Loucy (cell line): ENCODE measurements at regions not wholly inside any gene's neighbourhood (a gene's known extent, or its start where the extent isn't known, plus 50 kb on each side); places are given as distances from the start of the nearest gene placed in this dataset.

Source experiments
- H2AFZ ChIP-seq: fragments of 200-600 bp; sonication (generic); 2 replicates; pipeline ENCODE4 v1.6.0; 2016; ENCODE audit warnings: antibody characterized with exemption, mild to moderate bottlenecking, low read length, moderate library complexity
- H3F3A ChIP-seq: fragments of 200-600 bp; 2 replicates; pipeline ENCODE4 v1.6.0; 2016; ENCODE audit warnings: antibody characterized with exemption, low read depth, mild to moderate bottlenecking
- H3K27me3 ChIP-seq: fragments of 200-600 bp; sonication (generic); 2 replicates; pipeline ENCODE4 v1.6.1; 2014; ENCODE audit warnings: low read length, mild to moderate bottlenecking; ENCODE audit not compliant: insufficient read depth, poor library complexity, severe bottlenecking
- H3K36me3 ChIP-seq: fragments of 200-600 bp; sonication (generic); 2 replicates; pipeline ENCODE4 v1.6.1; 2016; ENCODE audit warnings: low read length; ENCODE audit not compliant: insufficient read depth
- H3K4me1 ChIP-seq: fragments of 200-600 bp; sonication (generic); 2 replicates; pipeline ENCODE4 v1.5.1; 2014; ENCODE audit warnings: low read length, mild to moderate bottlenecking; ENCODE audit not compliant: insufficient read depth, poor library complexity, severe bottlenecking
- H3K4me2 ChIP-seq: fragments of 200-600 bp; sonication (generic); 2 replicates; pipeline ENCODE4 v1.6.0; 2014; ENCODE audit warnings: antibody characterized with exemption, low read length, low read depth, mild to moderate bottlenecking; ENCODE audit not compliant: poor library complexity, severe bottlenecking
- H3K4me3 ChIP-seq: fragments of 200-600 bp; sonication (generic); 2 replicates; pipeline ENCODE4 v1.5.1; 2014; ENCODE audit warnings: low read length, mild to moderate bottlenecking, mixed read lengths; ENCODE audit not compliant: poor library complexity, severe bottlenecking
- H3K79me2 ChIP-seq: fragments of 200-600 bp; sonication (generic); 2 replicates; pipeline ENCODE4 v1.6.1; 2014; ENCODE audit warnings: low read length; ENCODE audit not compliant: insufficient read depth
- H3K9ac ChIP-seq: fragments of 200-600 bp; sonication (generic); 2 replicates; pipeline ENCODE4 v1.6.0; 2014; ENCODE audit warnings: mild to moderate bottlenecking, low read depth, low read length, moderate library complexity; ENCODE audit not compliant: poor library complexity, severe bottlenecking
- H3K9me2 ChIP-seq: fragments of 200-600 bp; sonication (generic); replicated peaks from 2 replicates; pipeline ENCODE4 v1.6.1; 2016; ENCODE audit warnings: low read depth, low read length, mixed read lengths
- H3K9me3 ChIP-seq: fragments of 200-600 bp; sonication (generic); 2 replicates; pipeline ENCODE4 v1.6.1; 2014; ENCODE audit warnings: mild to moderate bottlenecking, antibody characterized with exemption, low read length, low read depth; ENCODE audit not compliant: insufficient read depth
- H4K20me1 ChIP-seq: fragments of 200-600 bp; sonication (generic); 2 replicates; pipeline ENCODE4 v1.6.0; 2014; ENCODE audit warnings: antibody characterized with exemption, low read length, mild to moderate bottlenecking; ENCODE audit not compliant: insufficient read depth, poor library complexity, severe bottlenecking
- EZH2phosphoT487 ChIP-seq: fragments of 200-600 bp; IDR thresholded peaks from 2 replicates; pipeline ENCODE4 v1.6.1; 2018; ENCODE audit warnings: antibody characterized with exemption, mild to moderate bottlenecking, moderate library complexity, borderline replicate concordance
- TF ChIP-seq, protein P1 (sequence below): fragments of 200-600 bp; sonication (generic); conservative IDR thresholded peaks from 2 replicates; pipeline ENCODE4 v1.5.1; 2014; ENCODE audit warnings: mild to moderate bottlenecking, antibody characterized with exemption, low read length

DNA sequence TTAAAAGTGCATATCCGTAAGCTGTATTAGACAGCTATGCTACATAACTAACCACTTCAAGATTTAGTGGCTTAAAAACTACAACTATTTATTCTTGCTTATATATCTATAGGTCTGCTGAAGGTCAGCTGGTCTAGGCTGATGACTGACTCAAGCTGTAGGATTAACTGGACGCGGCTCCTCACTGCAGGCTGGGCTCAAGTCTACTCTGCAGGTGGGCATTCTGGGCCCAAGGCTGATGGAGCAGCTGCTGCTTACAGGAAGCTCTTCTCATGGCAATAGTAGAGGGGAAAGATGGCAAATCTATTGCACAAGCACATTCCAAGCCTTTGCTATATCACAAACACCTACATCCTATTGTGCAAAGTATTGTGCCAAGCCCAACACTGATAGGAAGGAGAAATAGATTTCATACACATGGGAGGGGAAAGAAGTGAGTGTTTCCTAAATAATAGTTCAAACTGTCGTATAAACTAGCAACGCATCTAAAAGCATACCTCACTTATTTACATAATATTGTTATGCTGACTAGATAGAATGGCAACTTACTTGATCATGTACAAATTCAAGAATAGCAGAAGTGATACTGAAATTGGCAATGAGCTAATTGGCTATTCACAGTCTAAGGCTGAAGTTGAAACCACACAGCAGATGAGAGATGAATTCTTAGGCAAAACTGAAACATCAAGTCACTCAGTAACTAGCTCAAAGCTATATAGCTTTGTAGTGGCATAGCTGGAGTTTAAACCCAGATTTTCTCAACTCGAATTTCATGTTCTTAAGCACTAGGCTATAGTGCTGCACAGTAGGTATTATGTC is 263.8 kb downstream of the NKX6-1 start:
- TF ChIP-seq EZH2phosphoT487 = no peak
- TF ChIP-seq, protein P1, sequence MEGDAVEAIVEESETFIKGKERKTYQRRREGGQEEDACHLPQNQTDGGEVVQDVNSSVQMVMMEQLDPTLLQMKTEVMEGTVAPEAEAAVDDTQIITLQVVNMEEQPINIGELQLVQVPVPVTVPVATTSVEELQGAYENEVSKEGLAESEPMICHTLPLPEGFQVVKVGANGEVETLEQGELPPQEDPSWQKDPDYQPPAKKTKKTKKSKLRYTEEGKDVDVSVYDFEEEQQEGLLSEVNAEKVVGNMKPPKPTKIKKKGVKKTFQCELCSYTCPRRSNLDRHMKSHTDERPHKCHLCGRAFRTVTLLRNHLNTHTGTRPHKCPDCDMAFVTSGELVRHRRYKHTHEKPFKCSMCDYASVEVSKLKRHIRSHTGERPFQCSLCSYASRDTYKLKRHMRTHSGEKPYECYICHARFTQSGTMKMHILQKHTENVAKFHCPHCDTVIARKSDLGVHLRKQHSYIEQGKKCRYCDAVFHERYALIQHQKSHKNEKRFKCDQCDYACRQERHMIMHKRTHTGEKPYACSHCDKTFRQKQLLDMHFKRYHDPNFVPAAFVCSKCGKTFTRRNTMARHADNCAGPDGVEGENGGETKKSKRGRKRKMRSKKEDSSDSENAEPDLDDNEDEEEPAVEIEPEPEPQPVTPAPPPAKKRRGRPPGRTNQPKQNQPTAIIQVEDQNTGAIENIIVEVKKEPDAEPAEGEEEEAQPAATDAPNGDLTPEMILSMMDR = no peak
- Histone ChIP-seq H3K4me3 (no peak overlapping the region), H3K27me3 (no peaks in the 10 kb centered on the region), H3F3A (no peaks in the 10 kb centered on the region), H3K36me3 (no peaks in the 10 kb centered on the region), H3K79me2 (no peaks in the 10 kb centered on the region), H2AFZ (no peak overlapping the region), H3K4me1 (no peaks in the 10 kb centered on the region), H3K9me3 (no peaks in the 10 kb centered on the region), H4K20me1 (no peaks in the 10 kb centered on the region), H3K9me2 (no peaks in the 10 kb centered on the region), H3K9ac (no peak overlapping the region), H3K4me2 (no peak overlapping the region)

GRCh38 chr4:84232309-84233095 is 266.6 kb downstream of the NKX6-1 start:
- H3K27me3 ChIP-seq = no peaks in the 10 kb centered on the region
- no peak overlapping the region for H2AFZ ChIP-seq
- no peaks in the 10 kb centered on the region for H3K4me1 ChIP-seq
- no peaks in the 10 kb centered on the region for H3K9me3 ChIP-seq
- H4K20me1 ChIP-seq = no peaks in the 10 kb centered on the region
- H3K4me2 ChIP-seq = no peak overlapping the region
- H3K36me3 ChIP-seq = no peaks in the 10 kb centered on the region
- no peak overlapping the region for H3K9ac ChIP-seq
- H3K79me2 ChIP-seq = no peaks in the 10 kb centered on the region
- no peaks in the 10 kb centered on the region for H3F3A ChIP-seq
- H3K4me3 ChIP-seq = no peak overlapping the region
- TF ChIP-seq EZH2phosphoT487 = no peak
- TF ChIP-seq, protein P1 = no peak
- no peaks in the 10 kb centered on the region for H3K9me2 ChIP-seq

DNA sequence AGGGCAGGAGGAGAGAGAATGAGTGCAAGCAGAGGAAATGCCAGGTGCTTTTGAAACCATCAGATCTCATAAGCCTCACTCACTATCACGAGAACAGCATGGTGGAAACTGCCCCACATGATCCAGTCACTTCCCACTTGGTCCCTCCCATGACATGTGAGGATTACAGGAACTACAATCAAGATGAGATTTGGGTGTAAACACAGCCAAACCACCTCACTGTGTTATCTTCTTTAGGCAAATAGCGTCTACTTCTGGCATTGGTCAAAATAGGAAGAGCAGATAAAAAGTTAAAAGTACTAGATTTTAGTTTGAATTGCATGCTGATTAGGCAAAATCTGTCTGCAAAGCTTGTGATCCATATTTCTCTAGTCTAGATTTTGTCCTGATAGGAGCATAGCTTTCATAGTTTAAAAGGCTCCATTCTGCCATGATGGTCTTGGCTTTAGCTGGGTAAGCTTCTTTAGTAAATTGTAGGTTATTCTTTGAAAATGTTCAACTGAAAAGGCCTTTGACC is 267.5 kb downstream of the NKX6-1 start:
- Histone ChIP-seq H3K4me1 (no peaks in the 10 kb centered on the region), H3K79me2 (no peaks in the 10 kb centered on the region), H3K9ac (no peak overlapping the region), H3K4me2 (no peak overlapping the region), H3K9me3 (no peaks in the 10 kb centered on the region), H3K27me3 (no peaks in the 10 kb centered on the region), H3K36me3 (no peaks in the 10 kb centered on the region), H2AFZ (no peak overlapping the region), H3K9me2 (no peaks in the 10 kb centered on the region), H3F3A (no peaks in the 10 kb centered on the region), H4K20me1 (no peaks in the 10 kb centered on the region), H3K4me3 (no peak overlapping the region)
- TF ChIP-seq, protein P1 = no peak
- TF ChIP-seq EZH2phosphoT487 = no peak
